ENCODE measurements at regions not wholly inside any gene's neighbourhood (a gene's known extent, or its start where the extent isn't known, plus 50 kb on each side); places are given as distances from the start of the nearest gene placed in this dataset.

DNA sequence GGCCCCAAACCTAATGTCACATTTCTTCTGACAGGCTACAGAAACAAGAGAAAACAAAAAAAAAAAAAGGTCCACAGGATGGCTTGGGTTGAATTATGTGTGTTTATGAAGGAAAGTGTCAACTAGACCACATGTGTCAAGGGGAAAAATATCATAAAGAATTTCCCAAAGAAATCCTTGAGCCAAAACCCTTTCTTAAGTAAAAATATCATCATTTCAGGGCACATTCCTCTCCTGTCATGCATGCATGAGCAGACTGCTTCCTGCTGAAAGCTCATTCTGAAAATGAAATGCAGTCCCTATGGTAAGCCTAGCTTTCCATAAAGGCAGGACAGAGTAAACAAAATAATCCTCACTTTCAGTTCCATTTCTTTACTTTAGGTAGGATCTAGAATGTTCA lies 85.7 kb upstream of the RBBP8 start:
- no peak for DNase-seq

DNA sequence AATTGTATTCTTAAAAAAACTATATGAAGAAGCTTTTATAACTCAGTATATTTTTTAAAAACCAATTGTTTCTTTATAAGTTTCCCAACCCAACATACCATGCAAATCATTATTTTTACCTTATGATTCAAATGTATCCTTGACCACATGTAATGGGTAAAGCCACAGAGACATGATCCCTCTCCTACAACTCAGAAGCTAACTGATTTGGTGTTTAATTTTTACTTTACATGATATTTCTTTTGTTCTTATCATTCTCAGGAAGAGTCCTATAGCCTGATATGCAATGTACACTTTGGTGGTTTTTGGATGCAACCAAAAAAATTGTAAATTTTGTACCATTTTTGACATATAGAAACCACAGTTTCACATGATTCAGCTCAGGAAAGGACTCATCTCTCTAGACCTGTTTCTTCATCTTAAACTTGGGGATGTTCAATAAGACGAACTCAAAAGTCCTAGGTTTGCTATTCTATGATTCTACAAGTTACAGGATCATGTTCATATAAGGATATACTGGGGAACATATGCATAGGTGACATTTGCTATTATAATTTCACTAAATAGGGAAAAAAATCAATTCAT lies 85.2 kb upstream of the RBBP8 start:
- DNase-seq: no peak

DNA sequence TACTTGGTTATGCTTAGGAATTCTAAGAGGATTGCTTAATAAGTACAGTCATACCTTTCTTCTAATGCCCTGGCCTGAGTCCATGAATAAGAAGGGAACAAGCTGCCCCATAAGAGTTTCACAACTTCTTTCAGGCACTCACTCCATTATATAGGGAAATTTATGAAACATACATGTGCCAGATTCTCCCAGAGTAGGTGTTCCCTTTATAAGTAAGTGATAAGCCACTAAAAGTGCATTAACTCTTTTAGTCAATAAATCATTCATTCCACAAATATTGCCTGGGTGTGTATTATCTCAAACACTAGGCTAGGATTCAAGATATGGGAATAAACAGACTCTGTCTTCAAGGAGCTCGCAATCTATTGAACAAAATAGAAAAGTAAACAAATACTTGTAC lies 84.5 kb upstream of the RBBP8 start:
- peak; percentile 36 to 40 for DNase-seq

DNA sequence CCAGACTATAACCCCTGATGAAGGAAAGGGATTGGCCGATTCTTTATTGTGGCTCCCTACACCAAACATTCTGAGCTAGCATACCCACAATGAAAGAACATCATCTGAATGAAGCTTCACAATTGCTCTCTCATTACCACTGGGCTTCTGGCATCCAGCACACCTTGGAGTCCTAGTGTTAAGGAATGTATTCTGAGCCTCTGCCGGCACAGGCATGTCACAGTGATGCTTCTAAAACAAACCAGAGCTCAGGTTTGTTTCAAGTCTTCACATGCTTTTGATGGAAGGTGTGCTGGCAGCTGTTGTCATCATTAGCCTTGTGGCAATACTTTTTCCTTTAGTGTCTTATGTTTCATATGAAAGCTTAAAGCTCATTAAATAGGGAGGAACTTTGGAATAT lies 76.3 kb upstream of the RBBP8 start:
- no peak for DNase-seq

DNA sequence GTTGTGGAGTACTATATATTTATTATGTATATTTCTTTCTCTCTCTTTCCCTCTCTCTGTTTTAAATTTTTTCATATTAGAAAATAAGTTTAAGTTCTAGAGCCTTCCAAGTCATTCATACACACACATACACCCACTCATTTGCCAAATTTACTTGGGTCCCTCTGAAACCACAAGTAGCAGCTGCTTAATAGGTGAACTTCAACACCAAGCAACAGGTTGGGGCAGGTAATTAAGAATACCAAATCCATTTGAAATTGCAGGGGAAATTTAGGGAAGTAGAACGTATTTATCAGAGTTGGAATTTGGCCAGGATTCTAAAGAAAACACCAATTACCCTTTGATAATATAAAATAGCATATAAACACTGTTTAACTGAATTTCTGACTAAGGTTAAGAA lies 75.0 kb upstream of the RBBP8 start:
- no peak for DNase-seq

DNA sequence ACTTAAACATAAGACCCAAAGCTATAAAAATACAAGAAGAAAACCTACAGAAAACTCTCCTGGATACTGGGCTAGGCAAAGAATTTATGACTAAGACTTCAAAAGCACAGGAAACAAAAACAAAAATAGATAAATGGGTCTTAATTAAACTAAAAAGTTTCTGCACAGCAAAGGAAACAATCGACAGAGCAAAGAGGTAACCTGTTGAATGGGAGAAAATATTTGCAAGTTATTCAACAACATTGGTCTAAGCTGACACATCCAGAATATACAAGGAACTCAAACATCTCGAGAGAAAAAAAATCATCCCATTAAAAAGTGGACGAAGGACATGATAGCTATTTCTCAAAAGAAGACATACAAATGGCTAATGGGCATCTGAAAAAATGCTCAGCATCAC lies 72.3 kb upstream of the RBBP8 start:
- DNase-seq: no peak

DNA sequence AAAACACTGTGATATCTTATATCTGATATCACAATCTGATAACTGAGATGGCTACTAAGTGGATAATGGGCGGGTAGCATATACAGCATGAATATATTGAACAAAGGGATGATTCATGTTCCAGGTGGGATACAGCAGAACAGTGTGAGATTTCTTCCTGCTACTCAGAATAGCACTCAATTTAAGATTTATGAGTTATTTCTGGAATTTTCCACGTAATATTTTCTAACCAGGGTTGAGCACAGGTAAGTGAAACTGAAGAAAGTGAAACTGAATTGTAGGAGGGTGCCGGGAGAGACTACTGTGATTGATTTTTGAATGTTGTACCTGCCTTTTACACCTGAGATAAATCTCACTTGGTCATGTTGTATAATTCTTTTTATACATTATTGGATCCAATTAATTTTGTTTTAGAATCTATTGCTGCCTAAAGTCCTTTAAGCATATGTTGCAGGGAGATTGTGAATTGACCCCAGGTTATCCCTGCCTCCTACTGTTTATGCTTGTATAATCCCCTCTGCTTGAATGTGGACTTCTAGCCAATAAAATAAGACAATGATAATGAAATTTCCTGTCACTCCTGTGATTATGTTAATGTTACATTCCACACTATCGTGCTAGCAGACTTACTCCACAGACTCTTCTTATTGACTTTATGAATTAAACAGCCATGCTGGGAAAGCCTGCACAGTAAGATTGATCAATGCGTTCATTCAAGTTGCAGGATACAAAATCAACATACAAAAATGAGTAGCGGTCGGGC lies 67.6 kb upstream of the RBBP8 start:
- DNase-seq: no peak

DNA sequence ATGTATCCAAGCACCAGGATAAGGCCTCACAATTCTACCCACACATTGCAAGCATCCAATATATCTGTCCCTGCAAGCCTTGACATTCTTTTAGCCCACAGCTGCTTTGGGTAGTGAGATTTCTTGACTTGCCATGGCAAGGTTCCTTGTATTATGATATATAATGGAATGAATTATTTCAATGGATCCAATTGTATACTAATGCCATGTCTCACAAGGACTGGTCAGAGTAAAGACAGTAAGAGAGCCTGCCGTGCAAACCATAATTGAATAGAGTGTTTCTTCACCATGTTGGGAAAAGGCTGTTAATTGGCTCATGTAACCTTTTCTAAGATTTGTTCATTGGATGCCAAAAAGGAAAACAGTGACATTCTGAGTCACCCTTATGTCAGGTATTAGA lies 64.3 kb upstream of the RBBP8 start:
- no peak for DNase-seq

DNA sequence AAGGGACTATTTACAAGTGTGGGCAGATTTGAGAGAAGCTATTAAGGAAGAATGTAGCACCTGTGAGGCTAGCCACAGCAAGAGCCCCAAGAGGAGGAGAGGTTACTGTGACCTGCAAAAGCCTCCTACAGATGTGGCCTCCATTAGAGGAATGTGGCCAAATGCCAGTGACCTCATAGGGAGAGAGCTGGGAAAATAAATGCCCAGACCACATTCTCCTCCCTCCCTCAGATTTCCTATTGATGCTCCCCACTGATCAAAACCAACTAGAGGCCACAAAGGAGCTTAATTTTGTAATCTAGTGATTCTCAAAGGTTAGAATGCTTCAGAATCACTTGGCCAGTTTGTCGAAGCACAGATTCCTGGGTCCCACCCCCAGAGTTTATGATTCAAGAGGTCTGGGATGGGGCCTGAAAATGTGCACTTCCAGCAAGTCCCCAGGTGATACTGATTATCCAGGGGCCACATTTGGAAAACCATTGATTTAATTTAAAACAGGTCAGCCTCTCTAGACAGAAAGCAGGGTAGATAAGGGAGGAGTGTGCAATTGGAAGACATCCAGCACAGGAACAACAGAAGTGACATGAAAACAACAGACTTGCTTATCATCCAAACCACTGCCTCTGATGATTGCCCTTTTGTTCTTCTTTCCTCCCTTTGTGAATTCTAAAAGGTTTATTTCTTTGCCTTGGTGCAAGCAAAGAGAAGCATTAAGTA lies 61.2 kb upstream of the RBBP8 start:
- DNase-seq: no peak

DNA sequence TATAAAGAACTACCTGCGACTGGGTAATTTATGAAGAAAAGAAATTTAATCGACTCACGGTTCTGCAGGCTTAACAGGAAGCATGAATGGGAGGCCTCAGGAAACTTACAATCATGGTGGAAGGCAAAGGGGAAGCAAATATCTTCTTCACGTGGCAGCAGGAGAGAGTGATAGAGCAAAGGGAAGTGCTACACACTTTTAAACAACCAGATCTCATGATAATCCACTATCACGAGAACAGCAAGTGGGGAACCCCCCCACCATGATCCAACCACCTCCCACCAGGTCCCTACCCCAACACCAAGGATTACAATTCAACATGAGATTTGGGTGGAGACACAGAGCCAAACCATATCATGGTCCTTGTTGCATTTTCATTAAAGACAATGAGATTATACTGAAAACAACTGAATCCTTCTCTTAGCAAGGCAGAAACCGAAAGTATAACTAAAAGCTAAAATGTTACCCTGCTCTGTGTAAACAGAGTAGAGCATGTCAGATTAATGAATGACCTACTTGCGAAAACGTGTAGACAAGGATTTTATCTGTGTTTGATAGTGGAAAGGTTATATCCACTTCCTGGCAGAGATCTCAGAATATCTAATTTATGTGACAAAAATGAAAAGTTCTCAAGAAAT lies 60.1 kb upstream of the RBBP8 start:
- DNase-seq: no peak

DNA sequence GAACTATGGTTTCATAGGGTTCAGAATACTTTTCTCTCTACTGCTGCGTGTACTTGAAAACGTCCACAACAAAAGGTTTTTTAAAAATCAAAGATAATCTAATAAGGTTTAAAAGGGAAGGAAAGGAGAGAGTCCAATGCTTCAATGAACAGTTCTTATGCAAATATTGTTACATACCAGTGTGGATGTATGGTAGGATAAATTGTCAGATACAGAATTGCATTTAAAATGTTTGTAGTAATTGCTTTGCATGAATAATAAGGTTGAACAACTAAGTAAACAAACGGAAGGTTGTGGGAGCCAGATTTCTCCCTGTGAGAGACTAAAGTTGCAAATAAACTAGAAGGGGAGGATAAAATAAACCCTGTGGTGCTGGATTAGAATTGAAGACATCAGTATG lies 53.8 kb upstream of the RBBP8 start:
- DNase-seq: no peak

DNA sequence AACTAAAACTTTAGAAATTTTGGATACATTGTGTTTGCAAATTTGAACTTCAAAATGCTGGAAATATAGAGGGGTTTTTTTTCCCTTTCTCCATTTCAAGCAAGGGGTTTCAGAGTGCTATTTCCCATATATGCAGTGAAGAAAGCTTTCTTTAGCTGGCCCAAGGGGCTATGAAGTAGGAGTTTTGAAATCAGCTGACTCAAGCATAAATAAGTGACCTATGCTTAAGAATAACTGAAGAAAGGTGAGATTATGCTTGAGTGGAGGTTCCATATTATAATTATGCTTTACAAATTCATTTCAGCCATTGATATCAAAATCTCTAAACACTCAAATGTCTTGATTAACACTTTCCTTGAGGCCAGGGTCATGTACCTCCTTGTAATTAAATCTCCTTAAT lies 51.0 kb upstream of the RBBP8 start:
- DNase-seq: no peak

DNA sequence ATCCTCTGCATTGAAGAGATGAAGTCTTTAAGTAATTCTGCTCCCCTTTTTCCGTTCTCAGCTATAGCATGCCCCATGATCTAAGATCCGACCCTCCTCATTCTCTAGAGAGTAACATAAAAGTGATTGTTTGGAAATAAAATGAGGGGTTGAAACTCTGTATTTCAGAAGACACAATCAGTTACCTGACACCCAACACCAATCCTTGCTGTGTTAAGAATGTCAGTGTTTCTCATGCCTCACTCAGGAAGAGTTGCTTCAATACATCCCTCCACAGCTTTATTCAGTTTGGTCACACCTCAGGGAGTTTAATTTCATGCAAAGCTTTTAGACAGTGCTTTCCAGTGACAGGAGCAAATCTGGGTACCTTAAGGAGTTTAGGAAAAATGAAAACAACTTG lies 49.9 kb upstream of the RBBP8 start:
- DNase-seq: no peak

All from right lung (tissue), 2 donors.